HCT116 (cell line): ENCODE measurements at regions not wholly inside any gene's neighbourhood (a gene's known extent, or its start where the extent isn't known, plus 50 kb on each side); places are given as distances from the start of the nearest gene placed in this dataset.

Source experiments
- ATAC-seq: fragments of 200-7000 bp; cut with Tn5 transposase; 2 replicates; pipeline ENCODE4 v1.9.1; 2020; ENCODE audit warnings: mild to moderate bottlenecking, moderate library complexity
- BruUV-seq: library from RNA; stranded (reverse); fragments of 400-500 nt; replicated peaks from 2 replicates; lab custom pipeline; 2021; lab: Mats Ljungman, UMichigan
- CTCF ChIA-PET: fragments of 300-600 bp; sonication (Branson Sonifier 250); formaldehyde crosslinking; loops from one replicate; lab custom pipeline; 2021; ENCODE audit warnings: antibody characterized with exemption; lab: Charles Lee
- POLR2A ChIA-PET: fragments of 300-600, 350-600 bp; sonication (Branson Sonifier 250); formaldehyde crosslinking; loops from one replicate; lab custom pipeline; 2021; ENCODE audit warnings: antibody characterized with exemption; lab: Charles Lee
- RAD21 ChIA-PET, 2 experiments: fragments of 300-600 bp; sonication (Branson Sonifier 250); formaldehyde crosslinking; loops; one replicate each; lab custom pipeline; 2023; ENCODE audit warnings: low total read pairs in 2 of 2; ENCODE audit not compliant: uncharacterized antibody in 2 of 2, unreplicated experiment in 2 of 2, low non-redundant PET in 1 of 2; lab: Charles Lee
- DNase-seq: peaks from one replicate; pipeline ENCODE4 v3.0.0-alpha.2; 2010; ENCODE audit warnings: low read depth, low spot score
- H2AFZ ChIP-seq: fragments of 200-600 bp; shearing (Covaris generic), sonication (generic); 2 replicates; pipeline ENCODE4 v1.6.1; 2017; ENCODE audit warnings: low read depth, mixed run types, mixed read lengths, antibody characterized with exemption, low read length; ENCODE audit not compliant: poor library complexity, severe bottlenecking
- H3K27ac ChIP-seq: 2 replicates; pipeline ENCODE4 v1.5.1; 2012; ENCODE audit warnings: low read depth, low read length
- H3K27me3 ChIP-seq: fragments of 200-600 bp; sonication (generic); 2 replicates; pipeline ENCODE4 v1.6.1; 2016; ENCODE audit warnings: mixed run types, low read length, mixed read lengths; ENCODE audit not compliant: insufficient read depth
- H3K36me3 ChIP-seq, 2 experiments: fragments of 200-500 bp in 1 of 2; fragments of 200-600 bp in 1 of 2; sonication (Bioruptor generic) in 1 of 2; sonication (generic) in 1 of 2; 2 replicates each; pipeline versions ENCODE4 v1.5.1 to v1.6.1; 2014 to 2016; ENCODE audit warnings: low read length in 2 of 2, inconsistent platforms in 1 of 2, mixed read lengths in 1 of 2, mixed run types in 1 of 2; ENCODE audit not compliant: insufficient read depth in 2 of 2, control insufficient read depth in 1 of 2
- H3K4me1 ChIP-seq, 2 experiments: fragments of 200-600 bp in 1 of 2; sonication (generic) in 1 of 2; 2 replicates each; pipeline versions ENCODE4 v1.5.1 to v1.6.1; 2012 to 2017; ENCODE audit warnings: low read length in 2 of 2, inconsistent platforms in 1 of 2, mild to moderate bottlenecking in 1 of 2, mixed read lengths in 1 of 2, mixed run types in 1 of 2, moderate library complexity in 1 of 2; ENCODE audit not compliant: insufficient read depth in 2 of 2, control insufficient read depth in 1 of 2
- H3K4me2 ChIP-seq: fragments of 200-600 bp; sonication (generic); 2 replicates; pipeline ENCODE4 v1.6.1; 2017; ENCODE audit warnings: mixed run types, low read length, mixed read lengths
- H3K4me3 ChIP-seq, 2 experiments: fragments of 200-600 bp in 1 of 2; sonication (generic) in 1 of 2; replicated peaks in 1 of 2; 2 replicates each; pipeline ENCODE4 v1.5.1; 2011 to 2016; ENCODE audit warnings: low read length in 2 of 2, control low read depth in 1 of 2, low read depth in 1 of 2, mild to moderate bottlenecking in 1 of 2, mixed read lengths in 1 of 2, mixed run types in 1 of 2
- H3K79me2 ChIP-seq: fragments of 200-600 bp; sonication (generic); 2 replicates; pipeline ENCODE4 v1.6.1; 2017; ENCODE audit warnings: mild to moderate bottlenecking, mixed run types, low read length, moderate library complexity, mixed read lengths; ENCODE audit not compliant: insufficient read depth
- H3K9ac ChIP-seq: fragments of 200-600 bp; sonication (generic); 2 replicates; pipeline ENCODE4 v1.6.1; 2016; ENCODE audit warnings: low read length, mixed read lengths
- H3K9me2 ChIP-seq: fragments of 200-600 bp; sonication (generic), shearing (Covaris generic); 2 replicates; pipeline ENCODE4 v1.6.1; 2017; ENCODE audit warnings: mixed run types, mild to moderate bottlenecking, moderate library complexity; ENCODE audit not compliant: insufficient read depth
- H3K9me3 ChIP-seq, 2 experiments: fragments of 200-500 bp in 1 of 2; fragments of 200-600 bp in 1 of 2; sonication (Bioruptor generic) in 1 of 2; sonication (generic) in 1 of 2; 2 replicates each; pipeline ENCODE4 v1.6.1; 2014 to 2017; ENCODE audit warnings: low read length in 2 of 2, mixed read lengths in 2 of 2, inconsistent platforms in 1 of 2, low read depth in 1 of 2, mild to moderate bottlenecking in 1 of 2, mixed run types in 1 of 2, moderate library complexity in 1 of 2; ENCODE audit not compliant: control insufficient read depth in 1 of 2, insufficient read depth in 1 of 2
- H4K20me1 ChIP-seq: fragments of 200-600 bp; sonication (generic), shearing (Covaris generic); 2 replicates; pipeline ENCODE4 v1.6.1; 2017; ENCODE audit warnings: mixed run types, mild to moderate bottlenecking, moderate library complexity; ENCODE audit not compliant: insufficient read depth
- ATF3 ChIP-seq: IDR thresholded peaks from 2 replicates; pipeline ENCODE4 v1.6.1; 2012
- CTCF ChIP-seq, 3 experiments: fragments of 200-600 bp in 1 of 3; sonication (generic) in 1 of 3; IDR thresholded peaks in 2 of 3; conservative IDR thresholded peaks in 1 of 3; 2 replicates each; pipeline ENCODE4 v1.5.1; 2012 to 2017; ENCODE audit warnings: low read depth in 2 of 3, low read length in 2 of 3, antibody characterized with exemption in 1 of 3, borderline replicate concordance in 1 of 3, control low read depth in 1 of 3, mild to moderate bottlenecking in 1 of 3, mixed read lengths in 1 of 3, mixed run types in 1 of 3, moderate library complexity in 1 of 3; ENCODE audit not compliant: insufficient read depth in 1 of 3
- MAX ChIP-seq: IDR thresholded peaks from 2 replicates; pipeline ENCODE4 v1.6.1; 2012
- REST ChIP-seq: IDR thresholded peaks from 2 replicates; pipeline ENCODE4 v1.6.1; 2012; ENCODE audit warnings: low read depth
- ZFX ChIP-seq: fragments of 450-650 bp; IDR thresholded peaks from 2 replicates; pipeline ENCODE4 v1.6.1; 2017
- intact Hi-C: fragments of 100-400 bp; cut with micrococcal nuclease; formaldehyde crosslinking; loops from 2 replicates; pipeline ENCODE4 v1.10.0; 2022

GRCh38 chr6:118751072-118751471 is 99.7 kb upstream of the CEP85L start:
- no peak overlapping the region for H3K4me3 ChIP-seq
- H4K20me1 ChIP-seq, result no peaks in the 10 kb centered on the region
- H3K4me2 ChIP-seq, result no peak overlapping the region
- TF ChIP-seq MAX, result no peak
- TF ChIP-seq REST, result no peak
- TF ChIP-seq ATF3, result no peak
- no peak for TF ChIP-seq ZFX
- no peak for TF ChIP-seq CTCF (IDR thresholded peaks at IDR 0.05 in 2 of 3, conservative IDR thresholded peaks at IDR 0.05 in 1 of 3; ENCODE audit: borderline replicate concordance in 1 of 3, insufficient read depth in 1 of 3, low read depth in 2 of 3, low read length in 2 of 3)
- no peaks in the 10 kb centered on the region for H3K9me2 ChIP-seq
- ATAC-seq (no peak), DNase-seq (no peak)
- H3K27ac ChIP-seq, result no peak overlapping the region
- ChIA-PET CTCF (no interaction called here), RAD21 (no interaction called here), POLR2A (no interaction called here)
- no TSS peak for BruUV-seq
- no peak overlapping the region for H3K9ac ChIP-seq
- H3K9me3 ChIP-seq, result no peaks in the 10 kb centered on the region
- H3K79me2 ChIP-seq, result no peaks in the 10 kb centered on the region
- intact Hi-C loops, result no loop called here
- no peaks in the 10 kb centered on the region for H3K27me3 ChIP-seq
- H3K36me3 ChIP-seq, result no peaks in the 10 kb centered on the region
- no peaks in the 10 kb centered on the region for H3K4me1 ChIP-seq
- no peak overlapping the region for H2AFZ ChIP-seq
